ENCODE measurements at regions not wholly inside any gene's neighbourhood (a gene's known extent, or its start where the extent isn't known, plus 50 kb on each side); places are given as distances from the start of the nearest gene placed in this dataset.
"Not testable (repeated sequence)": the region's sequence is repeated elsewhere in the genome, so short reads cannot be mapped to it uniquely, and the experiment has no call there.

- DNase-seq (ENCODE audit: low spot score): not testable (repeated sequence)
Observed at GRCh38 chr9:102153081-102153480, 414.6 kb upstream of the GRIN3A start.

GRCh38 chr9:102135768-102136167 is 397.3 kb upstream of the GRIN3A start:
- no peak for DNase-seq (ENCODE audit: low spot score)

GRCh38 chr9:102124465-102124864 is 386.0 kb upstream of the GRIN3A start:
- no peak for DNase-seq (ENCODE audit: low spot score)

GRCh38 chr9:102114557-102114956 is 376.1 kb upstream of the GRIN3A start:
- no peak for DNase-seq (ENCODE audit: low spot score)

DNA sequence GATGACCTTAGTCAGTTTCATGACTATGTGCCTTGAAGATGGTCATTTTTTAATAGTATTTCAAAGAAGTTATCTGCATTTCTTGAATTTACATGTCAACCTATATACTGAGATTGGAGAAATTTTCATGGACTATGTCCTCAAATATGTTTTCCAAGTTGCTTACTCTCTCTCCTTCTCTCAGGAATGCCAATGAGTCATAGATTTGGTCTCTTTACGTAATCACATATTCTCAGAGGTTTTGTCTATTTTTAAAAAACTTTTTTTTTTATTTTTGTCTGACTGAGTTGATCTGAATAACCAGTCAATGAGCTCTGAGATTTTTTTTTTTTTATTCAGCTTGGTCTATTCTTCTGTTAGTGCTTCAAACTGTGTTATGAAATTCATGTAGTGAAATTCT is 374.7 kb upstream of the GRIN3A start:
- DNase-seq (ENCODE audit: low spot score): no peak

GRCh38 chr9:102106439-102106838 is 368.0 kb upstream of the GRIN3A start:
- no peak for DNase-seq (ENCODE audit: low spot score)

DNA sequence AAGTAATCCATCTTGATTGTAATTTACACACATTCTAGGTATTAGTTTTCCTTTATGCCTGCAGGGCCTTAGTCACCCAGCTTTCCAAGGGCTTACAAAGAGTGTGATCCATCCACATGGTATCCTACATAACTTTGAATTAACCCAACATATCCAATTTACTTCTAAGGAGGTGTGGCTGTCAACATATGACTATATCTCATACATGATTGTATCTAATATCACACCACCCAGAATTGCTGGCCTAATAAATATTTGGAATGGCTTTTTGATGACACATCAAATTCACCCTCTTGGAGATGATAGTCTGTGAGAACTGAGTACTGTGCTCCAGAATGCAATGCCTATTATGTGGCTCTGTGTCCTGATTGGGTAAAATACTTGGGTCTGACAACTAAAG is 363.3 kb upstream of the GRIN3A start:
- no peak for DNase-seq (ENCODE audit: low spot score)

DNA sequence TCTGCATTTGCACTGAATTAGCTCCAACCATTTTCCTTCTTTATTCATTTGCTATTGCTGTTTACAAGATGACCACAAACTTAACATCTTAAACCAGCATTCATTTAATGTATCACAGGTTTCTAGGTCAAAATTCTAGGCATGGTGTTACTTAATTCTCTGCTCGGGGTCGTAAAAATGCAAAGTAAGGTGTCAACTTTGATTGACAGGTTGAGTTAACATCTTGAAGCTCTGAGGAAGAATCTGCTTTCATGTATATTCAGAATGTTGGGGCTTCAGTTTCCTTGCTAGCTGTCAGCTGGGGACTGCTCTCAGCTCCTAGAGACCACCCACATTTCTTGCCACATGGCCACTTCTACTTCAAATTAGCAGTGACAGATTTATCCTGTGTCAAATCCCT is 348.7 kb upstream of the GRIN3A start:
- DNase-seq (ENCODE audit: low spot score): no peak

GRCh38 chr9:102085548-102085947 is 347.1 kb upstream of the GRIN3A start:
- DNase-seq (ENCODE audit: low spot score): no peak

- DNase-seq (ENCODE audit: low spot score): no peak
Observed at GRCh38 chr9:102072059-102072764, 333.8 kb upstream of the GRIN3A start.

DNA sequence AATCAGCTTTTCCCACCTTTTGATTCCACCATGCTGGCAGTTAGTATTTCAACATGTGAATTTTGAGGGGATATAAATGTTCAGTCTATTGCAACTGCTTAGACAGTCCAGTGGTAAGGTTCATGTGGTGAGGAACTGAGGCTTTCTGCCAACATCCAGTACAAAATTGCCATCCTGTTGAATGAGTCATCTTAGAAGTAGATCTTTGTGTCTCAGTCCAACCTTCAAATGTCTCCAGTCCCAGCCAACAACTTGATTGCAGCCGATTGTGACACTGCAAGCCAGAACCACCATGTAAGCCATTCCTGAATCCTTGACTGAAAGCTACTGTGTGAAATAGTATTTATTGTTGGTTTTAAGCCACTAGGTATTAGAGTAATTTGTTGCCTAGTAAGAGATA is 331.5 kb upstream of the GRIN3A start:
- DNase-seq (ENCODE audit: low spot score): no peak

- DNase-seq (ENCODE audit: low spot score): no peak
Observed at GRCh38 chr9:102054811-102055210, 316.4 kb upstream of the GRIN3A start.

DNA sequence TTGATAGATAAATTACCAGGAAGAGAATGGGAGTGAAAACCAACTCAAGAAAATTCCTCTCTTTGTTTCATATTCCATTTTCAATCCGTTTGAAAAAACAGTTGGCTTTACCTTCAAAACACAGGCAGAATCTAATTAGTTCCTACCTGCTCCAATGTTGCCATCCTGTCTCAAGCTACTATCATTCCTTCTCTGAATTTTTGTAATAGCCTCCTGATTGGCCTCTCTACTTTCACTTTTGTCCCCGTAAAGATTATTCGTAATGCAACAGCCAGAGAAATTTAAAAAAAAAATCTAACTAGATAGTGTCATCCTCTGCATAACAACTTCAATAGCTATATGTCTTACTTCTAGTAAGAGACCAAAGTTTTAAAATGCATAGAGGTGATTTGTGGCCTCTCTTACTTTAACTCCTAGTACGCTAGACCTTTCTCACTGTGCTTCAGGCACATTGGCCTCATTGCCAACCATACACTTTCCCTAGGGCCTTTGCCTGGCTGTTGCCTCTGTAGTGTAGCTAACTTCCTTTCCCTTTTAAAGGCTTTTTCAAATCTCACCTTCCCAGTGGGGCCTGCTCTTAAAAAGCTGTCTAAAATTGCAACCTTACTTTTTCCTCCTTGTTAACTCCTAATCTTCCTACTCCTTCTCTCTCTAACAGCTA is 311.3 kb upstream of the GRIN3A start:
- no peak for DNase-seq (ENCODE audit: low spot score)

DNA sequence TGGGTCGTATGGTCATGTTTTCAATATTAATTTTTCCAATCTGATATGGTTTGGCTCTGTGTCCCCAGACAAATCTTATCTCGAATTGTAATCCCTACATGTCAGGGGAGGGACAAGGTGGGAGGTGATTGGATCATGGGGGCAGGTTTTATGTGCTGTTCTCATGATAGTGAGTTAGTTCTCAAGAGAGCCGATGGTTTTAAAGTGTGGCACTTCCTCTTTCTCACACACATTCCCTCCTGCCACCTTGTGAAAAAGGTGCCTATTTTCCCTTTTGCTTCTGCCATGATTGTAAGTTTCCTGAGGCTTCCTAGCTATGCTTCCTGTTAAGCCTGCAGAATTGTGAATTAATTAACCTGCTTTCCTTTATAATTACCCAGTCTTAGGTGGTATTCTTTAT is 309.1 kb upstream of the GRIN3A start:
- DNase-seq (ENCODE audit: low spot score): no peak

GRCh38 chr9:102044133-102044532 is 305.7 kb upstream of the GRIN3A start:
- no peak for DNase-seq (ENCODE audit: low spot score)

- no peak for DNase-seq (ENCODE audit: low spot score)
Observed at GRCh38 chr9:102038006-102038405, 299.6 kb upstream of the GRIN3A start.

DNA sequence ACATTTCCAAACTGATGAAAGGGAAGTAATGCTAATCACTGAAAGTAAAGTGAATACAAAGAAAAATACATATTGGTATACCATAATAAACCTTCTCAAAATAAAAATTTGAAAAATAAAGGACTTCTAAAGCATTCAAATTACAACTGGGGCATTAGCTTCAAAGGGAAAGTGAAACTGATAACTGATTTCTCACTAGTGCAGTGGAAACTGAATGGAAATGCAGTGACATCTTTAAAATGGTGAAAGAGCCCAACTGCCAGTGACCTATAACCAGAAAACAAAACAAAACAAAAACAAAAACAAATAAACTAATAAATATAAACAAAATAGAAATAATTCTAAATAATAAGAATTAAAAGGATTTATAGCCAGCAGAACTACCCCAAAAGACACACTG is 297.5 kb upstream of the GRIN3A start:
- no peak for DNase-seq (ENCODE audit: low spot score)

- DNase-seq (ENCODE audit: low spot score): no peak
Observed at GRCh38 chr9:102032614-102033013, 294.2 kb upstream of the GRIN3A start.

- DNase-seq (ENCODE audit: low spot score): no peak
Observed at GRCh38 chr9:102000956-102001355, 262.5 kb upstream of the GRIN3A start.

GRCh38 chr9:101999441-101999840 is 261.0 kb upstream of the GRIN3A start:
- DNase-seq (ENCODE audit: low spot score): no peak

DNA sequence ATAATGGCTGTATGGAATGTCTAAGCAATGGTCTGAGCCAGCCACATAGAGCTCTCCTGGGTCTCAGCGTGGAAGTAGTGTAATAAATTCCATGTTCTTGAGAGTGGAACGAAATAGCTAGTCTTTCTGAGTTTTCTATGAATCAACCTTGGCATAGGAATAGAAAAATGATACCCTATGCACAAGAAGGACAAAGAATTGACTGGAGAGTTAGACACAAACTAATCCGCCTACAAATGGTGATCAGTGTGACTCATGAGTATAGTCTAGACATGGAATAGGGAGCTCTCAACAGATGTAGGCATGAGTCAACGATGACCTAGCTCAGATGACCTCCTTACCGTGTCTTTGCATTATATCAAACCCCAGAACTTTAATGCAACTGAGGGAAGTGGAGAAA is 256.8 kb upstream of the GRIN3A start:
- DNase-seq (ENCODE audit: low spot score): no peak

DNA sequence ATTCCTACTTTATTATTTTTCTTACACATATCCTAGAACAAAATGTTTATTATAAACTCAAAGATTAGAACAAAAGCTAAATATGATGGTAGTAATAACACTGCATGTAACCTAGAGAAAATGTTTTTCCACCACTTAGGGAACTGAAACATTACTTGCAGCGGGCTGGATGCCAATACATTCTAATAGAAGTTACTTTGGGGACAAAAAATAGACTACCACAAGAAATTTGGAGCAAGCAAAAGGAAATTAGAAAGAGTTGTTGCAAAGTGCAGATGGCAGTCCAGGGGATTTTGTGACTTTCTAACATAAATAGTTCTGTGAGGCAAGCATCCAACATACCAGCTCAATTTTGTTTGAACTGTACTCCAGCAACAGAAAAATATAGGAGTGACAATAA is 255.3 kb upstream of the GRIN3A start:
- no peak for DNase-seq (ENCODE audit: low spot score)

GRCh38 chr9:101991926-101992325 is 253.5 kb upstream of the GRIN3A start:
- no peak for DNase-seq (ENCODE audit: low spot score)

GRCh38 chr9:101977614-101978210 is 239.3 kb upstream of the GRIN3A start:
- peak; percentile 9 for DNase-seq (ENCODE audit: low spot score)
